Tibial nerve (tissue), 3 donors: ENCODE measurements at regions not wholly inside any gene's neighbourhood (a gene's known extent, or its start where the extent isn't known, plus 50 kb on each side); places are given as distances from the start of the nearest gene placed in this dataset.

Source experiments
- CTCF ChIP-seq, 5 experiments: fragments of 200-600 bp in 3 of 5; fragments of 450-650 bp in 2 of 5; sonication (generic) in 3 of 5; IDR thresholded peaks; one replicate each; pipeline ENCODE4 v1.5.1; 2016 to 2019; ENCODE audit warnings: antibody characterized with exemption in 5 of 5, mild to moderate bottlenecking in 3 of 5, moderate library complexity in 2 of 5
- POLR2A ChIP-seq, 2 donors: fragments of 450-650 bp; IDR thresholded peaks; one replicate each; pipeline ENCODE4 v1.6.1; 2017; ENCODE audit warnings: antibody characterized with exemption in 2 of 2, mild to moderate bottlenecking in 2 of 2, moderate library complexity in 2 of 2

DNA sequence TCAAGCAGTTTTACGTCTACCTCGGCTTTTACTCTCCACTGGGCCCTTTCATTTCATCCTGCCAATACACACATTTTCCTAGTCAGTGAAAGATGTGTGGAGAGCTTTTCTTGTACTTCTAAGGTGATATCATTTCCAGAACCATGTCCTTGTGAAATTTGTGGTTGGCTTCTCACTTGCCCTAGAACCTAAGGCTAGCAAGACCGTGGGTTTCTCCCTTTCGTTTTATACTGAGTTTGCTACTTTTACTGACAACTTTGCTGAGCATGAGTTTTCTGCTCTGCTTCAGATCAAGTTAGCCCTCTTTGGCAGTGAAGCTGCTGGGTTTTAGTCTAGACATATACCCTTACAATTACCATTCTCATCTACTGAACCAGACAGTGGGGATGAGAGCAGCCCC is 95.7 kb upstream of the FRMPD4 start:
- TF ChIP-seq CTCF (IDR thresholded peaks at IDR 0.05) (no peak), POLR2A (IDR thresholded peaks at IDR 0.05) (no peak)
